ENCODE measurements at regions not wholly inside any gene's neighbourhood (a gene's known extent, or its start where the extent isn't known, plus 50 kb on each side); places are given as distances from the start of the nearest gene placed in this dataset.

- no peak overlapping the region for H3K27ac ChIP-seq (ENCODE audit: low read depth, low read length, poor library complexity, severe bottlenecking)
- intact Hi-C loops (cut with micrococcal nuclease; ENCODE audit: unreplicated experiment) = no loop called here
- peaks cover 10% of the 10 kb centered on the region for H3K9me3 ChIP-seq (ENCODE audit: low read depth, low read length, poor library complexity, severe bottlenecking)
- BruUV-seq (replicated peaks) = no TSS peak
- ChIA-PET CTCF (no interaction called here), POLR2A (ENCODE audit: low non-redundant PET) (no interaction called here)
- H3K36me3 ChIP-seq (ENCODE audit: insufficient read depth, low read length, poor library complexity, severe bottlenecking) = no peaks in the 10 kb centered on the region
- H3K4me3 ChIP-seq (ENCODE audit: low read depth, low read length, poor library complexity, severe bottlenecking) = no peak overlapping the region
- DNase-seq (ENCODE audit: low spot score) = no peak
- no peaks in the 10 kb centered on the region for H3K27me3 ChIP-seq (replicated peaks; ENCODE audit: insufficient read depth, low read depth, low read length, poor library complexity)
- H3K4me1 ChIP-seq (ENCODE audit: insufficient read depth, low read length, poor library complexity, severe bottlenecking) = no peaks in the 10 kb centered on the region
- no peak for TF ChIP-seq CTCF (conservative IDR thresholded peaks at IDR 0.05; ENCODE audit: low read depth, low read length)
- TF ChIP-seq EZH2 (IDR thresholded peaks at IDR 0.05; ENCODE audit: borderline replicate concordance, low read depth, low read length, poor library complexity, severe bottlenecking) = no peak
These were observed 143.1 kb downstream of the SYT10 start for GRCh38 chr12:33296529-33296928.

- ChIA-PET POLR2A (ENCODE audit: low non-redundant PET) (no interaction called here), CTCF (no interaction called here)
- Histone ChIP-seq H3K27me3 (replicated peaks; ENCODE audit: insufficient read depth, low read depth, low read length, poor library complexity) (no peaks in the 10 kb centered on the region), H3K9me3 (ENCODE audit: low read depth, low read length, poor library complexity, severe bottlenecking) (peaks cover 5% of the 10 kb centered on the region), H3K4me1 (ENCODE audit: insufficient read depth, low read length, poor library complexity, severe bottlenecking) (no peaks in the 10 kb centered on the region), H3K36me3 (ENCODE audit: insufficient read depth, low read length, poor library complexity, severe bottlenecking) (no peaks in the 10 kb centered on the region), H3K4me3 (ENCODE audit: low read depth, low read length, poor library complexity, severe bottlenecking) (no peak overlapping the region), H3K27ac (ENCODE audit: low read depth, low read length, poor library complexity, severe bottlenecking) (no peak overlapping the region)
- no peak for DNase-seq (ENCODE audit: low spot score)
- no TSS peak for BruUV-seq (replicated peaks)
- TF ChIP-seq EZH2 (IDR thresholded peaks at IDR 0.05; ENCODE audit: borderline replicate concordance, low read depth, low read length, poor library complexity, severe bottlenecking) (no peak), CTCF (conservative IDR thresholded peaks at IDR 0.05; ENCODE audit: low read depth, low read length) (no peak)
- intact Hi-C loops (cut with micrococcal nuclease; ENCODE audit: unreplicated experiment) = no loop called here
These were observed 148.9 kb downstream of the SYT10 start for GRCh38 chr12:33290703-33291102.

GRCh38 chr12:33283054-33283453 lies 156.6 kb downstream of the SYT10 start:
- intact Hi-C loops (cut with micrococcal nuclease; ENCODE audit: unreplicated experiment) = no loop called here
- Histone ChIP-seq H3K27me3 (replicated peaks; ENCODE audit: insufficient read depth, low read depth, low read length, poor library complexity) (no peaks in the 10 kb centered on the region), H3K36me3 (ENCODE audit: insufficient read depth, low read length, poor library complexity, severe bottlenecking) (no peaks in the 10 kb centered on the region), H3K4me3 (ENCODE audit: low read depth, low read length, poor library complexity, severe bottlenecking) (no peak overlapping the region), H3K4me1 (ENCODE audit: insufficient read depth, low read length, poor library complexity, severe bottlenecking) (no peaks in the 10 kb centered on the region), H3K27ac (ENCODE audit: low read depth, low read length, poor library complexity, severe bottlenecking) (no peak overlapping the region), H3K9me3 (ENCODE audit: low read depth, low read length, poor library complexity, severe bottlenecking) (peaks cover 11% of the 10 kb centered on the region)
- TF ChIP-seq EZH2 (IDR thresholded peaks at IDR 0.05; ENCODE audit: borderline replicate concordance, low read depth, low read length, poor library complexity, severe bottlenecking) (no peak), CTCF (conservative IDR thresholded peaks at IDR 0.05; ENCODE audit: low read depth, low read length) (no peak)
- DNase-seq (ENCODE audit: low spot score) = no peak
- ChIA-PET CTCF (no interaction called here), POLR2A (ENCODE audit: low non-redundant PET) (no interaction called here)
- no TSS peak for BruUV-seq (replicated peaks)

Measured in A673 (cell line).